ENCODE measurements at regions not wholly inside any gene's neighbourhood (a gene's known extent, or its start where the extent isn't known, plus 50 kb on each side); places are given as distances from the start of the nearest gene placed in this dataset.

DNA sequence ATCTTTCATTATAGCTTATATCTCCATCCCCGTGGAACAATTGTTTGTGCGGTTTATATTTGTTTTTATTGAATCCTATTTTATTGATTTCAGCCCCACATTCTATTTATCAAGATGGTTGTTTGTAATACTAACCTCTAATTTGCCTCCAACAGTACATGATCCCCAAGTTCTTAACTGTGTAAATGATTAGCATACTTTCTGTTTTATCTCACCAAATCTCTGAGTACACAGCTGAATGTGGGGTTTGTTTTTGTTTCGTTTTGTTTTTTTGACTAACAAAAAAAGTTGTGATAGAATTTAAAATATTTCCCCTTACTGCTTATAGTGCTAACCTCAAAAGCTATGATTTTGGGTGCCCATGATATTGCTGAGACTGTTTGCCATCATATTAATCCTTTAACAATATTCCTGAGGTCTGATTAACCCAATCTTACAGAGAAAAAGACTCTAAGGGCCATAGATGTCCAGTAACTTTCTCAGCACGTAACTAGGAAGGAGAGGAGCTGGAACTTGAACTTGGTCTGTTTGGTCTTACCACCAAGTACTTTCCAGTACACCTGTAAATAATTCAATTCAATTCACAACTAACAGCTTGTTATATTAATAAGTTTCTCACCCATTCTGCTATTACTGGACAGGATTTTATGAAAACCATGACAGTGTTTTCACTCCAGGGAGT, 789.8 kb downstream of the TUSC7 start:
- DNase-seq (ENCODE audit: low read depth): no peak
- no peak overlapping the region for H3K4me3 ChIP-seq (ENCODE audit: low read depth, low read length)
- TF ChIP-seq, protein P1, sequence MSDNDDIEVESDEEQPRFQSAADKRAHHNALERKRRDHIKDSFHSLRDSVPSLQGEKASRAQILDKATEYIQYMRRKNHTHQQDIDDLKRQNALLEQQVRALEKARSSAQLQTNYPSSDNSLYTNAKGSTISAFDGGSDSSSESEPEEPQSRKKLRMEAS (IDR thresholded peaks at IDR 0.05; ENCODE audit: low read depth, low read length): no peak
- no peak for TF ChIP-seq POLR2A (IDR thresholded peaks at IDR 0.05; ENCODE audit: extremely low read depth, insufficient read length)
- TF ChIP-seq MYC (IDR thresholded peaks at IDR 0.05; ENCODE audit: low read depth, low read length): no peak
- TF ChIP-seq, protein P2, sequence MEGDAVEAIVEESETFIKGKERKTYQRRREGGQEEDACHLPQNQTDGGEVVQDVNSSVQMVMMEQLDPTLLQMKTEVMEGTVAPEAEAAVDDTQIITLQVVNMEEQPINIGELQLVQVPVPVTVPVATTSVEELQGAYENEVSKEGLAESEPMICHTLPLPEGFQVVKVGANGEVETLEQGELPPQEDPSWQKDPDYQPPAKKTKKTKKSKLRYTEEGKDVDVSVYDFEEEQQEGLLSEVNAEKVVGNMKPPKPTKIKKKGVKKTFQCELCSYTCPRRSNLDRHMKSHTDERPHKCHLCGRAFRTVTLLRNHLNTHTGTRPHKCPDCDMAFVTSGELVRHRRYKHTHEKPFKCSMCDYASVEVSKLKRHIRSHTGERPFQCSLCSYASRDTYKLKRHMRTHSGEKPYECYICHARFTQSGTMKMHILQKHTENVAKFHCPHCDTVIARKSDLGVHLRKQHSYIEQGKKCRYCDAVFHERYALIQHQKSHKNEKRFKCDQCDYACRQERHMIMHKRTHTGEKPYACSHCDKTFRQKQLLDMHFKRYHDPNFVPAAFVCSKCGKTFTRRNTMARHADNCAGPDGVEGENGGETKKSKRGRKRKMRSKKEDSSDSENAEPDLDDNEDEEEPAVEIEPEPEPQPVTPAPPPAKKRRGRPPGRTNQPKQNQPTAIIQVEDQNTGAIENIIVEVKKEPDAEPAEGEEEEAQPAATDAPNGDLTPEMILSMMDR (IDR thresholded peaks at IDR 0.05; ENCODE audit: low read depth, low read length): no peak

DNA sequence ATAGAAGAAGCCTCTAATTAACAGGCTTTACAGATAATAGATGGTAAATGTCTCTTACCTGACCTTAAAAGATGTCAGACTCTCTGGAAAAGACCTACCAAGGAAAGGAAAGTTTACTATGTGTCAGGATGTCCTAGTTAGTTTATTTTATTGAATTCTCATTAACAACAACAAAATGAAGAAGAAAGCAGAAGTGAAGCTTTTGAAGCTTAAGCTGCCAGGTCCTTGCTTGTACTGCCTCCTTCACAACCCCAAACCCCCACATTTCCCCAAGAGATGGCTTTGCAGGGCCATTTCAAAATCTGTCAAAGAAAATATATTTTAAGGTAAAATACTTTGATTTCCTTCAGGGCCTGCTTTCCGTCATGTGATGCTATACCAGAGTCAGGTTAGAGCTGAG, 798.4 kb downstream of the TUSC7 start:
- TF ChIP-seq POLR2A (IDR thresholded peaks at IDR 0.05; ENCODE audit: extremely low read depth, insufficient read length): no peak
- TF ChIP-seq MYC (IDR thresholded peaks at IDR 0.05; ENCODE audit: low read depth, low read length): no peak
- TF ChIP-seq, protein P2 (IDR thresholded peaks at IDR 0.05; ENCODE audit: low read depth, low read length): no peak
- TF ChIP-seq, protein P1 (IDR thresholded peaks at IDR 0.05; ENCODE audit: low read depth, low read length): no peak
- no peak for DNase-seq (ENCODE audit: low read depth)
- no peak overlapping the region for H3K4me3 ChIP-seq (ENCODE audit: low read depth, low read length)

DNA sequence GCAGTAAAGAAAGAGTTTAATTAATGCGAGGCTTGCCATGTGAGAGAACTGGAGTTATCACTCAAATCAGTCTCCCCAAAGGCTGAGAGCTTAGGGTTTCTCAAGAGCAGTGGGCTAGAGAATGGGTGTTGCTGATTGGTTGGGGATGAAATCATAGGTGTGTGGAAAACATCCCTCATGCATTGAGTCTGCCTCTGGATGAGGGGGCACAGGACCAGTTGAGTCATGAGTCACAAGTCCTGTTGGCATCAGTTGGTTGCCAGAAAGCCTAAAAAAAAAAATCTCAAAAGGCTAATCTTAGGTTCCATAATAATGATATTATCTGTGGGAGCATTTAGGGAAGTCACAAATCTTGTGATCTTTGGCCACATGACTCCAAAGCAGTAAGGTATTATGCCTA, 800.3 kb downstream of the TUSC7 start:
- DNase-seq (ENCODE audit: low read depth): no peak
- no peak for TF ChIP-seq MYC (IDR thresholded peaks at IDR 0.05; ENCODE audit: low read depth, low read length)
- TF ChIP-seq POLR2A (IDR thresholded peaks at IDR 0.05; ENCODE audit: extremely low read depth, insufficient read length): no peak
- TF ChIP-seq, protein P2 (IDR thresholded peaks at IDR 0.05; ENCODE audit: low read depth, low read length): no peak
- TF ChIP-seq, protein P1 (IDR thresholded peaks at IDR 0.05; ENCODE audit: low read depth, low read length): no peak
- no peak overlapping the region for H3K4me3 ChIP-seq (ENCODE audit: low read depth, low read length)

DNA sequence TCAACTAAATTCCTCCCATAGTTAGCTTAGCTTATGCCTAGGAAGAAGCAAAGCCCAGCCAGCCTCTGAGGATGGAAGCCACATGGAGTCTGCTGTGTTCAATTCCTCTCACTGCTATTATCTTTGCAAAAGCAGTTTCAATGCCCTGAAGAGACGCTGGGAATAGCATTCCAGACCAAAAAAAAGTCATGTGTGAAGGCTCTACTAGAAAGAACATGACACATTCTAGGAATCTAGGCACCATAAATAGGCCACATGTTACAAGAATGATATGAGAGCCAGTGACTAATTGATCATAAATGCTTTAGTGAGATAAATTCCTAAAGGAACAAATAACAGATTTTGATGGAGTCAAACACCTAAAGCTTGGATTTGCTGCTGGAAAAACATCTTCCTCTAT, 800.8 kb downstream of the TUSC7 start:
- TF ChIP-seq, protein P1 (IDR thresholded peaks at IDR 0.05; ENCODE audit: low read depth, low read length): no peak
- TF ChIP-seq POLR2A (IDR thresholded peaks at IDR 0.05; ENCODE audit: extremely low read depth, insufficient read length) (no peak), MYC (IDR thresholded peaks at IDR 0.05; ENCODE audit: low read depth, low read length) (no peak)
- no peak overlapping the region for H3K4me3 ChIP-seq (ENCODE audit: low read depth, low read length)
- no peak for DNase-seq (ENCODE audit: low read depth)

DNA sequence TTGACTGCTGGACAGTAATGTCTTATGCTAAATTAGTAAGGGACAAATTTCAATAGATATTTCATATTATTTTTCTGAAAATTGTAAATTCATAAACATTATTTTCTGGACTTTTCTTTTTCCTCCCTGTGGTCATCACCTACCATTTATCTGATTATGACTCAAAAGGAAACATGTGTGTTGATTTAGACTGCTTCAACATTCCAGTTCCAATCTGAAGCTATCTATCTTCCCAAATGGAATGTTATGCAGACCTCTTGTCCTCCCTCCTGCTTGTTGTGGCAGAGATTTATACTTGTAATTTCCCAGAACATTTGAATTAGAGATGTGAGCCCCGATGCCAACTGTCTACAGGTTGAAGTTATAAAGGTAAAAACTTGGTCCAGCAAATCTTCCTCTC, 803.4 kb downstream of the TUSC7 start:
- no peak for DNase-seq (ENCODE audit: low read depth)
- TF ChIP-seq, protein P2 (IDR thresholded peaks at IDR 0.05; ENCODE audit: low read depth, low read length): no peak
- no peak for TF ChIP-seq POLR2A (IDR thresholded peaks at IDR 0.05; ENCODE audit: extremely low read depth, insufficient read length)
- no peak overlapping the region for H3K4me3 ChIP-seq (ENCODE audit: low read depth, low read length)

DNA sequence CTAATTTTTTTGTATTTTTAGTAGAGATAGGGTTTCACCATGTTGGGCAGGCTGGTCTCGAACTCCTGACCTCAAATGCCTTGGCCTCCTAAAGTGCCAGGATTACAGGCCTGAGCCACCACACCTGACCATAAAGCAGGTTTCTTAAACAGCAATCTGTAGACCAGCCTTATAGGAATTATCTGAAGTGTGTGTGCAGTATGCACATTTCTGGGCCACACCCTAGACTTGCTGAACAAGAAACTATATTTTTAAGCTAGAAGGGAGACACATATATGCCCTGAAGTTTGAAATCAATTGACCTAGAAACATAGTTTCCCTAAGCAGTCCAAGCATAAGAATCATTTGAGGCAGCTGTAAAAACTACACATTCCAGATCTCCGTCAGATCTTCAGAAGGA, 805.7 kb downstream of the TUSC7 start:
- TF ChIP-seq, protein P2 (IDR thresholded peaks at IDR 0.05; ENCODE audit: low read depth, low read length): no peak
- TF ChIP-seq, protein P1 (IDR thresholded peaks at IDR 0.05; ENCODE audit: low read depth, low read length): no peak
- TF ChIP-seq POLR2A (IDR thresholded peaks at IDR 0.05; ENCODE audit: extremely low read depth, insufficient read length): no peak
- no peak for TF ChIP-seq MYC (IDR thresholded peaks at IDR 0.05; ENCODE audit: low read depth, low read length)
- no peak overlapping the region for H3K4me3 ChIP-seq (ENCODE audit: low read depth, low read length)
- no peak for DNase-seq (ENCODE audit: low read depth)
